ENCODE measurements at regions not wholly inside any gene's neighbourhood (a gene's known extent, or its start where the extent isn't known, plus 50 kb on each side); places are given as distances from the start of the nearest gene placed in this dataset.
"Not testable (repeated sequence)": the region's sequence is repeated elsewhere in the genome, so short reads cannot be mapped to it uniquely, and the experiment has no call there.

GRCh38 chr15:79539401-79539800, 107.3 kb downstream of the MINAR1 start:
- no peak for DNase-seq (ENCODE audit: low spot score)

GRCh38 chr15:79540551-79540950, 108.4 kb downstream of the MINAR1 start:
- no peak for DNase-seq (ENCODE audit: low spot score)

GRCh38 chr15:79541196-79541595, 109.1 kb downstream of the MINAR1 start:
- DNase-seq (ENCODE audit: low spot score): no peak

GRCh38 chr15:79543097-79543496, 111.0 kb downstream of the MINAR1 start:
- DNase-seq (ENCODE audit: low spot score): no peak

GRCh38 chr15:79549196-79549595, 117.1 kb downstream of the MINAR1 start:
- DNase-seq (ENCODE audit: low spot score): no peak

- DNase-seq (ENCODE audit: low spot score): no peak
Measured at GRCh38 chr15:79560384-79560783, 128.2 kb downstream of the MINAR1 start.

GRCh38 chr15:79561982-79562381, 129.8 kb downstream of the MINAR1 start:
- no peak for DNase-seq (ENCODE audit: low spot score)

- no peak for DNase-seq (ENCODE audit: low spot score)
Measured at GRCh38 chr15:79562403-79562815, 130.3 kb downstream of the MINAR1 start.

GRCh38 chr15:79562899-79563298, 130.8 kb downstream of the MINAR1 start:
- no peak for DNase-seq (ENCODE audit: low spot score)

- DNase-seq (ENCODE audit: low spot score): no peak
Measured at GRCh38 chr15:79570004-79570403, 137.9 kb downstream of the MINAR1 start.

- peak; percentile 38 for DNase-seq (ENCODE audit: low spot score)
Measured at GRCh38 chr15:79572691-79573404, 140.7 kb downstream of the MINAR1 start.

- not testable (repeated sequence) for DNase-seq (ENCODE audit: low spot score)
Measured at GRCh38 chr15:79574431-79575273, 142.5 kb downstream of the MINAR1 start.

GRCh38 chr15:79582650-79583049, 150.5 kb downstream of the MINAR1 start:
- no peak for DNase-seq (ENCODE audit: low spot score)

GRCh38 chr15:79592126-79592525, 160.0 kb downstream of the MINAR1 start:
- DNase-seq (ENCODE audit: low spot score): no peak

GRCh38 chr15:79593119-79593869, 161.2 kb downstream of the MINAR1 start:
- DNase-seq (ENCODE audit: low spot score): no peak

- DNase-seq (ENCODE audit: low spot score): no peak
Measured at GRCh38 chr15:79595306-79595705, 163.2 kb downstream of the MINAR1 start.

- DNase-seq (ENCODE audit: low spot score): peak; percentile 38
Measured at GRCh38 chr15:79595995-79596622, 164.0 kb downstream of the MINAR1 start.

GRCh38 chr15:79598639-79599038, 166.5 kb downstream of the MINAR1 start:
- DNase-seq (ENCODE audit: low spot score): no peak

GRCh38 chr15:79601405-79602086, 169.4 kb downstream of the MINAR1 start:
- no peak for DNase-seq (ENCODE audit: low spot score)

GRCh38 chr15:79602180-79602579, 170.0 kb downstream of the MINAR1 start:
- no peak for DNase-seq (ENCODE audit: low spot score)

- no peak for DNase-seq (ENCODE audit: low spot score)
Measured at GRCh38 chr15:79602731-79603130, 170.6 kb downstream of the MINAR1 start.

Measured in mucosa of gallbladder (tissue), 1 donor.